HUDEP-2 (cell line): ENCODE measurements at regions not wholly inside any gene's neighbourhood (a gene's known extent, or its start where the extent isn't known, plus 50 kb on each side); places are given as distances from the start of the nearest gene placed in this dataset.

Experiments
- DNase-seq, 76 experiments: peaks; one replicate each; lab custom pipeline; 2025; ENCODE audit not compliant: unreplicated experiment in 76 of 76; lab: John Stamatoyannopoulos, UW

GRCh38 chr1:201761178-201761577 lies 67.8 kb upstream of the IPO9 start:
- DNase-seq = no peak

DNA sequence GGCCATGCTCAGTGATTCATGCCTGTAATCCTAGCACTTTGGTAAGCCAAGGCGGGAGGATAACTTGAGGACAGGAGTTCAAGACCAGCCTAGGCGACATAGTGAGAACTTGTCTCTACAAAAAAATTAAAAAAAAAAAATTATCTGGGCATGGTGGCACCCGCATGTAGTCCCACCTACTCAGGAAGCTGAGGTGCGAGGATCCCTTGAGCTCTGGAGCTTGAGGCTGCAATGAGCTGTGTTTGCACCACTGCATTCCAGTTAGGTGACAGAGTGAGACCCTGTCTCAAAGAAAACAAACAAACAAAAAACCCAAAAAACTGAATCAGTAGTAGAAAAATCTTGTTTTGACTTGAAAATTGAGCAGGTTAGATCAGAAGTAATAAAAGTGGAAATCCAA lies 67.1 kb upstream of the IPO9 start:
- DNase-seq = no peak

GRCh38 chr1:201762381-201762780 lies 66.6 kb upstream of the IPO9 start:
- DNase-seq = no peak

DNA sequence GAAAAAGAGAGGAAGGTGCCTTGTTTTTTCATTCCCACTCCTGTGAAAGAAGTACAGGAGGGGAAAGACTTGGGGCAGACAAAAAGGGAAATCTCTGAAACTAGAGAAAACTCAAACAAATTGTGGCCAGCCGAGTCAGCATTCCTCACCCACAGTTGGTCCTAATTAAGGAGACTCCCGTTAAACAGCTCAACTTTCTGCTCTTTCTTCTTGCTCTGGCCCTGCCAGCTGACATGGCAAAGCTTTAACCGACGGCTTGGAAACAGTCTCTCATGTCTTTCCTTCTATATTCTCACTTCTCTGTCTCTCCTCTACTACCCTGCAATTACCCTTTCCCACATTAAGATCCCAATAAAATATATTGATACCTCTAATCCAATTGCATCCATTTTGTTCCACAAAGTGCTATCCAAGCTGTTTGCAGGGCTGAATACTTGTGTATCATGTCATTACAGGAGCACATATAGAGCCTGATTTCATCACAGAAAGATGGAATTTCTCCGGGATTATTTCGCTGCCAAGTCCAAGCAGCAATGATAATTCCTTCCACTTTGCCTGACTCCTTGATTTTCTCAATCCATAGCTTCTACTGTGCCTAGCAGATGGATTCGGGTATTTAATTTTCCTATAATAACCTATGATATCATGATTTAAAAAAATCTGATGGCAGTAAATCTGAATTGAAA lies 65.4 kb upstream of the IPO9 start:
- no peak for DNase-seq

- no peak for DNase-seq
These were observed 64.8 kb upstream of the IPO9 start for GRCh38 chr1:201764166-201764565.

DNA sequence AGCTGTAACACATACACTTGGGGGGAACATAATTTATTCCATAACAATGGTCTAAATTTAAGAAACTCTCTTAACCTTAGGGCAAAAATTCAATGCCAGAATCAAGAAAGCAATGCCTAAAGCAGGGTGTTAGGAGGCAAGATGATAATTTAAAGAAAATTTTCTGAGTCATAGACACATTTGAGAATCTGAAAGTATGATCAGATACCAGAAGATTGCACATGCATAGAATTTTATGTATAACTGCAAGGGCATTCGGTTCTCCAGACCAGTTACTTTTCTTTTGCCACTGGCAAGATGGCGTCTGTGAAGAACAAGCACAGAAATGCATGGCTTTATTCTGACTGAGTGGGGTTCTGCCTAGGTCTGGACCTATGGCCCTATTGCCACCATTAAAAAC lies 64.4 kb upstream of the IPO9 start:
- DNase-seq = no peak

DNA sequence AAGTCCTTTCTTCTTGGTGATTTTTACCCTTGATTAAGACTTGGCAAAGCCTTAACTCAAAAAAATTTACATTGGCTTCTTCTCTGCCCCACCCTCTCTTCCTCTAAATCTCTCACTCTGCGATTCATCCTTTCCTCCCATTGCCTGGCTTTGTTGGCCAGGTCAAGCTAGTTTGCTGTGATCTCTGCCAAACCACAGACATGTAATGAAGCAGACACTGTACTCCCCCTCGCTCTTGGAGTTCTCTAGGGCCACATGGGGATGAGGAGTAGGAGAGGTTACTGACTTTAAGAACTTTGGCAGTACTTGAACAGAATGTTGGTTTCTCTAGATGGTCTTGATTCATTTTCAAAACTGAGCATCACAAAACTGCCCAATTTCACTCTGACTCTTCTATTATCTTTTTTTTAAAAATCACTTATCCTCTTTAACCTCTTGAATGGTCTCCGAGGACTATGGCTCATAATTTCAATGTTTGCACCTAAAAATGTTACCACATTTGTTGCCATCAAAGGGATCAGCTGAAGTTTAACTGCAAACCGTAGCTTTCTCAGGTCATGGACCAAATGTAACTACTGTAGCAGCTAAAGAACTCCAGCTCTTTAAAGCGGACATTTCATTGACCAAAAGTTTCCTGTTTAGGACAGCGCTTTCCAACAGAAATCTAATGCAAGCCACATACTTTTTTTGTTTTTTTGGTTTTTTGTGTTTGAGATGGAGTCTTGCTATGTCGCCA lies 62.7 kb upstream of the IPO9 start:
- no peak for DNase-seq

DNA sequence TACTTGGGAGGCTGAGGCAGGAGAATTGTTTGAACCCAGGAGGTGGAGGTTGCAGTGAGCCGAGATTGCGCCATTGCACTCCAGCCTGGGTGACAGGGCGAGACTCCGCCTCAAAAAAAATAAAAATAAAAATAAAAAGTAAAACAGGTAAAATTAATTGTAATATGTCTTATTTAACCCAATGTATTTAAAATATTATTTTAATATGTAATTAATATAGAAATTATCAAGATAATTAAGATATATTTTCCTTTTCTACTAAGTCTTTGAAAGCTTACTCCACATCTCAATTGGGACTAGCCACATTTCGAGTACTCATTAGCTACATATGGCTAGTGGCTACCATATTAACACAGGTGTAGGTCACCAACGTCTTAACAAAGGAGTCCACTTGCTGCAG lies 61.6 kb upstream of the IPO9 start:
- DNase-seq = no peak

- no peak for DNase-seq
These were observed 59.9 kb upstream of the IPO9 start for GRCh38 chr1:201769072-201769471.

DNA sequence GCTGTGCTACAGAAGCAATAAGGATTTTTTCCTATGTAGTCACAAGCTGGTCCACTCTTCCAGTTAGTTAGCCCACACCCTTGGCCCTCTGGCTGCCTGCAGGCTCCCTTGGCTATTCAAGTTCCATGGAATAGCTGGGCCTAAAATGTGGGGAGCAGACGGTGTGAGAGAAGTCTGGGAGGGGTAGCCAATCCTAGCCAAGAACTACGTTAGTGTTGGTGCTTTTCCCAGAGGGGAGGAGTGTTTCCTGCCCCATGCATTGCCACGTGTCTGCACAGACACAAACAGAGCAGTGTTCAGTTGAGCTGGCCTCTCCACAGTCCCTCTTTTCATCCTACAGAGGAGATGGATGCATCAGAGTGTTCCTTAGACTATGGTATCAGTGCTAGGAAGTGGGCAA lies 59.0 kb upstream of the IPO9 start:
- no peak for DNase-seq

- DNase-seq = no peak
These were observed 57.5 kb upstream of the IPO9 start for GRCh38 chr1:201771466-201771865.

DNA sequence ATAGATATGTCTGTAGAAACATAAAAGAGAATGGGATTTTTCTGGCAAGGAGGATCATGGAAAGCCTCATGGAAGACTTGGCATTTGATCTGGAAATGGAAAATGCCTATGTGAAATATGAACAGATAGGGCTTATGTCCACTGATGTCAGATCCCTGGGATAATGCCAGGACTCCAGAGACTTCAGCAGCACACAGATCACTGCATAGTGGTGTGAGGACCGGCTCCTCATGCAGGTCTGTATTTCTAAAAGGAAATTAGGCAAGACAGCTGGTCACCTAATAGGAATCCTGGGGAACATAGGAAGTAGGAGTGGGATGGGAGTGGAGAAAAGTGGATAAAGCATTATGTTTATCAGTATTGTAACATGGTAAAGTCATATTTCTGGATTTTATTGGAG lies 56.8 kb upstream of the IPO9 start:
- DNase-seq = no peak

DNA sequence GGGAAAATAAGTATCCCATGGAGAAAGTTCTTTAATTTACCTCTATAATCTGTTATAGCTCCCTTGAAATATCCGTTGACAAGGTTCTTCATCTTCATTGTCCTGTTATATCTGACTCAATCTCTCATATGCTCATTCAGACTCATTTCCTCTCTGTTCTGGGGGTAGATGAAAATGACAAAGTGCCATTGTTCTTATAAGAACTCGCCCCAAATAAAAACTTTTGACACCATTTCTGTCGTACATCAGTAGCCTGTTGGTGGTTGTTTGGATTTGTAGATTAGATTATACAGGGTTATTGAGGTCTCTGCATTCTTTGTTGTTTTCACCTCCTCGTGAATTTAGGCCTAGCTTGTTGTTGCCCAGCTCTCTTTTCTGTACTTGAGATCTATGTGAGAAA lies 55.2 kb upstream of the IPO9 start:
- no peak for DNase-seq

- no peak for DNase-seq
These were observed 54.6 kb upstream of the IPO9 start for GRCh38 chr1:201774224-201774982.

GRCh38 chr1:201774983-201775344 lies 54.0 kb upstream of the IPO9 start:
- DNase-seq = no peak

DNA sequence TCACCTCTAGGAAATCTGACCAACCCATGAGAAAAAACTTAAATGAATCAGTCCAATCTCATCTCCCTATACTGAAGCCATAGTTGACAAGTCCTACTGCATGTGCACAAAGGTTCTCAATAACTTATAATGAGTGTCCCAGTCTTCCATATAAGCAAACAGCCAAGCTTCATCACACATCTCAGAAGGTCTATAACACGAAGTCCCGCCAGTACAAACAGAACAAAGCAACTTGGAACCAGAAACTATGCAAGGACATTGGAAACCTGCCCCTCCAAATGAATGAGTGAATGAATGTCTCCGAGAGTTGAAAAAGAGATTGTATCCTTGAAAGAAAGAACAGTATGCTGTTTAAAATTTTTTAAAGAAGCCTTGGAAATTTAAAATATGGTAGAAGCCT lies 53.6 kb upstream of the IPO9 start:
- no peak for DNase-seq

GRCh38 chr1:201778279-201779065 lies 50.5 kb upstream of the IPO9 start:
- DNase-seq = no peak
